CD4-positive, alpha-beta T cell treated with Interleukin-15 for 4 hours (primary cell): ENCODE measurements at regions not wholly inside any gene's neighbourhood (a gene's known extent, or its start where the extent isn't known, plus 50 kb on each side); places are given as distances from the start of the nearest gene placed in this dataset.

ENCODE experiments used
- DNase-seq: peaks from one replicate; pipeline ENCODE4 v3.0.0-alpha.2; 2020; ENCODE audit warnings: low spot score

- no peak for DNase-seq
These were observed 149.2 kb upstream of the TOPAZ1 start for GRCh38 chr3:44092497-44092896.

GRCh38 chr3:44093531-44093930 is 148.2 kb upstream of the TOPAZ1 start:
- no peak for DNase-seq

GRCh38 chr3:44098656-44099415 is 142.8 kb upstream of the TOPAZ1 start:
- DNase-seq: no peak

- DNase-seq: no peak
These were observed 142.0 kb upstream of the TOPAZ1 start for GRCh38 chr3:44099566-44100297.

- DNase-seq: no peak
These were observed 141.4 kb upstream of the TOPAZ1 start for GRCh38 chr3:44100298-44100695.

- DNase-seq: no peak
These were observed 137.6 kb upstream of the TOPAZ1 start for GRCh38 chr3:44104043-44104442.

GRCh38 chr3:44104668-44105321 is 136.9 kb upstream of the TOPAZ1 start:
- DNase-seq: no peak

- no peak for DNase-seq
These were observed 136.1 kb upstream of the TOPAZ1 start for GRCh38 chr3:44105571-44105970.

GRCh38 chr3:44106756-44107155 is 134.9 kb upstream of the TOPAZ1 start:
- DNase-seq: no peak

- no peak for DNase-seq
These were observed 133.2 kb upstream of the TOPAZ1 start for GRCh38 chr3:44108481-44108880.

- no peak for DNase-seq
These were observed 131.8 kb upstream of the TOPAZ1 start for GRCh38 chr3:44109771-44110361.

GRCh38 chr3:44110648-44111047 is 131.0 kb upstream of the TOPAZ1 start:
- no peak for DNase-seq

- no peak for DNase-seq
These were observed 130.2 kb upstream of the TOPAZ1 start for GRCh38 chr3:44111482-44111881.

GRCh38 chr3:44114142-44114541 is 127.5 kb upstream of the TOPAZ1 start:
- peak; percentile 3 for DNase-seq

- no peak for DNase-seq
These were observed 124.4 kb upstream of the TOPAZ1 start for GRCh38 chr3:44117239-44117638.

- DNase-seq: no peak
These were observed 124.0 kb upstream of the TOPAZ1 start for GRCh38 chr3:44117736-44118135.

- DNase-seq: no peak
These were observed 120.7 kb upstream of the TOPAZ1 start for GRCh38 chr3:44120721-44121582.

- no peak for DNase-seq
These were observed 116.4 kb upstream of the TOPAZ1 start for GRCh38 chr3:44125246-44125645.

GRCh38 chr3:44125882-44126281 is 115.8 kb upstream of the TOPAZ1 start:
- DNase-seq: no peak

GRCh38 chr3:44128057-44128775 is 113.5 kb upstream of the TOPAZ1 start:
- no peak for DNase-seq

- no peak for DNase-seq
These were observed 111.4 kb upstream of the TOPAZ1 start for GRCh38 chr3:44130249-44130648.
